ENCODE measurements at regions not wholly inside any gene's neighbourhood (a gene's known extent, or its start where the extent isn't known, plus 50 kb on each side); places are given as distances from the start of the nearest gene placed in this dataset.

GRCh38 chr13:69109891-69110525 lies 997.6 kb upstream of the ATXN8OS start:
- H3K36me3 ChIP-seq, result no peaks in the 10 kb centered on the region
- DNase-seq (ENCODE audit: low spot score), result no peak
- H3K9me3 ChIP-seq, result no peaks in the 10 kb centered on the region
- H3K27ac ChIP-seq, result no peak overlapping the region
- no peaks in the 10 kb centered on the region for H3K4me1 ChIP-seq (ENCODE audit: control insufficient read depth in 1 of 2, low read depth in 2 of 2)
- no peak overlapping the region for H3K4me3 ChIP-seq
- TF ChIP-seq CTCF (IDR thresholded peaks at IDR 0.05), result no peak
- no peaks in the 10 kb centered on the region for H3K27me3 ChIP-seq (replicated peaks; ENCODE audit: insufficient read depth)
- no peak for ATAC-seq (ENCODE audit: insufficient number of reproducible peaks, low FRiP score, low read depth)

GRCh38 chr13:69108486-69108885 lies 999.1 kb upstream of the ATXN8OS start:
- no peak for ATAC-seq (ENCODE audit: insufficient number of reproducible peaks, low FRiP score, low read depth)
- no peak for DNase-seq (ENCODE audit: low spot score)
- Histone ChIP-seq H3K9me3 (no peaks in the 10 kb centered on the region), H3K4me1 (ENCODE audit: control insufficient read depth in 1 of 2, low read depth in 2 of 2) (no peaks in the 10 kb centered on the region), H3K4me3 (no peak overlapping the region), H3K27me3 (replicated peaks; ENCODE audit: insufficient read depth) (no peaks in the 10 kb centered on the region), H3K36me3 (no peaks in the 10 kb centered on the region), H3K27ac (no peak overlapping the region)
- TF ChIP-seq CTCF (IDR thresholded peaks at IDR 0.05), result no peak

GRCh38 chr13:69107436-69107835 lies 1000.2 kb upstream of the ATXN8OS start:
- no peaks in the 10 kb centered on the region for H3K9me3 ChIP-seq
- no peak overlapping the region for H3K27ac ChIP-seq
- ATAC-seq (ENCODE audit: insufficient number of reproducible peaks, low FRiP score, low read depth) (no peak), DNase-seq (ENCODE audit: low spot score) (no peak)
- no peak for TF ChIP-seq CTCF (IDR thresholded peaks at IDR 0.05)
- H3K36me3 ChIP-seq, result no peaks in the 10 kb centered on the region
- no peaks in the 10 kb centered on the region for H3K4me1 ChIP-seq (ENCODE audit: control insufficient read depth in 1 of 2, low read depth in 2 of 2)
- no peaks in the 10 kb centered on the region for H3K27me3 ChIP-seq (replicated peaks; ENCODE audit: insufficient read depth)
- H3K4me3 ChIP-seq, result no peak overlapping the region

GRCh38 chr13:69101841-69102240 lies 1005.8 kb upstream of the ATXN8OS start:
- Histone ChIP-seq H3K9me3 (no peaks in the 10 kb centered on the region), H3K4me1 (ENCODE audit: control insufficient read depth in 1 of 2, low read depth in 2 of 2) (no peaks in the 10 kb centered on the region), H3K27me3 (replicated peaks; ENCODE audit: insufficient read depth) (no peaks in the 10 kb centered on the region), H3K4me3 (no peak overlapping the region), H3K27ac (no peak overlapping the region), H3K36me3 (no peaks in the 10 kb centered on the region)
- no peak for ATAC-seq (ENCODE audit: insufficient number of reproducible peaks, low FRiP score, low read depth)
- no peak for DNase-seq (ENCODE audit: low spot score)
- no peak for TF ChIP-seq CTCF (IDR thresholded peaks at IDR 0.05)

GRCh38 chr13:69094485-69094884 lies 1013.1 kb upstream of the ATXN8OS start:
- ATAC-seq (ENCODE audit: insufficient number of reproducible peaks, low FRiP score, low read depth) (no peak), DNase-seq (ENCODE audit: low spot score) (no peak)
- Histone ChIP-seq H3K27ac (no peak overlapping the region), H3K4me1 (ENCODE audit: control insufficient read depth in 1 of 2, low read depth in 2 of 2) (no peaks in the 10 kb centered on the region), H3K9me3 (no peaks in the 10 kb centered on the region), H3K27me3 (replicated peaks; ENCODE audit: insufficient read depth) (no peaks in the 10 kb centered on the region), H3K36me3 (no peaks in the 10 kb centered on the region), H3K4me3 (no peak overlapping the region)
- TF ChIP-seq CTCF (IDR thresholded peaks at IDR 0.05), result no peak
